Stimulated activated CD4-positive, alpha-beta T cell treated with anti-CD3 and anti-CD28 coated beads, TNF-alpha, amount 100 ng/mL, for 4 hours (primary cell): ENCODE measurements at regions not wholly inside any gene's neighbourhood (a gene's known extent, or its start where the extent isn't known, plus 50 kb on each side); places are given as distances from the start of the nearest gene placed in this dataset.
A peak's percentile ranks its signal among the peaks of the same experiment; 100 is the strongest.

Experiments
- DNase-seq, 3 experiments: peaks; one replicate each; pipeline ENCODE4 v3.0.0-alpha.2; 2020; ENCODE audit warnings: low read depth in 3 of 3

- no peak for DNase-seq
Measured at GRCh38 chr1:235925016-235925415, 58.3 kb upstream of the LYST start.

DNA sequence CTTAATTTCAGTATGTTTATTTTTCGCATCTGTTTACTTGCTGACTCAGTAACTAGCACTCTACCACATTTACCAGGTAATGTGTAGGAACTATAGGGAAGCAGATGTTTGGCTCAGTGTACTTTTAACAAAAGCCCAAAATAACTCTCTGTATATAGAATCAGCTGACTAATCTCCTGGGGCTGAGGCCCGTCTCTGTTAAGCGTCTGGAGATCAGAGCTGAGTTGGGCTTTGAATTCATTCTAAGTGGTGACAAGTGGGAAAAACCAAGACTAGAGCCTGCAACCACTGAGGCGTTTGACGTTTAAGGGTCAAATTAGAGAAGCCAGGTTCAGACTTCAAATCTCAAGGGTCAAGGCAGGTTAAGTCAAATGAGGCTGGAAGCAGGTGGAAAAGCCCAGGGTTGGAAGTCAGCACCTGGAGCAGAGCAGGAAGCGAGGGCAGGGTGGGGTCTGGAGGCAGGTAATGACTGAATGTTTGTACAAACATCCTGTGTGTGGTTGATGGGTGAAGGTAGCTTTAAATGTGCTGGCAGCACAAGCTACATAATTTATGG lies 56.8 kb upstream of the LYST start:
- DNase-seq: no peak

DNA sequence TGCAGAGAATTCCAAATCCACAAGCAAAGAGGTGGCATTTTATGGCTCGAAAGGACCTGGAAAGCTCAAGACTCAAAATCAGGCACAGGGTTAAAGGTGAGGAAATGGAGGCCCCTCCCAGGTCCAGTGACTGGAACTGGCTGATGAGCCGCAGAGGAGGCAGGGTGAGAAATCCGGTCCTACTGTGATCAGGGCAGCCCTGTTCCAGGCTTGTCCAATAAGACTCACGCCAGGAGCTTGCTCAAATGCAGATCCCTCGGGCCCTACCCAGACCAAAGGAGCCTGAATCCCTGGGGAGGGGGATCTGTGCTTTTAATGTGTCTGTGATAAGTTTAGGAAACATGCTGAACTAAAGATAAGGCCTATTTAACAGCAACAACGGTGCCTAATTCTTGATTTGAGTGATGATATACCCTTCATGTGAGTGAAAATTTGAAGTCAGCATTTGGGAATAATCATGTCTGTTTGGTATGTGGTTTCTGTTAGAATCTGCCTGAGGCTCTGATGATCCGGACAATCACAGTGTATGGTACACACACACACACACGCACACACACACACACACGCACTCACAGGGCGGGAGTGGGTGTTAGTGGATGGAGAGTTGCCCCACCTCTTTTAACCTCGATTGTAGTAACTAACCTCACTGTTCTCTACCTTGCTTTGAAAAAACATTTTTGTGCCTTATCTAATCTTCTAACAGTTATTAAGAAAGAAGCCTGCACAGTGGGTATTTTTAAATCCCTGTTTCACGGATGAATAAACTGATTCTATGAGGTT lies 54.1 kb upstream of the LYST start:
- no peak for DNase-seq

DNA sequence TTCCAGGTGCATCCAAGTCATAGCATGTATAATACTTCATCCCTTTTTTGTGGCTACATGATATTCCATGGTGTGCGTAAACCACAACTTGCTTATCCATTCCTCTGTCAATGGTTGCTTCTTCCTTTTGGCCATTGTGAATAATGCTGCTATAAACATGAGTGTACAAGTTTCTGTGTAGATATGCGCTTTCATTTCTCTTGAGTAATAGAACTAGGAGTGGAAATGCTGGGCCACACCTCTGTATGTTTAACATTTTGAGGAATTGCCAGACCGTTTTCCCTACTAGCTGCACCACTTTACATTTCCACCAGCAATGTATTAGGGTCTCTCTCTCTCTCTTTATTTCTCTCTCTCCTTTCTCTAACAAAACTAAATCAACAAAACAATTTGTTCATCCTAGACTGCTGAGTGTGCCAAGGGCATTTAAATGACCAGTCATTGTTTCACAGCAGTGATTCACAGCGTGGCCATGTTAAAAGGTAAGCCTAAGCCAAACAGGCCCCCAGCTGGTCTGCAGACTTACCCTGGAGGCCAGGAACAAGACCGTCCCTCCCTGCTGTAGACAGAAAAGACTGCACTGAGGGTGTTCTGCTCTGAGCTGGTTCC lies 53.2 kb upstream of the LYST start:
- no peak for DNase-seq

DNA sequence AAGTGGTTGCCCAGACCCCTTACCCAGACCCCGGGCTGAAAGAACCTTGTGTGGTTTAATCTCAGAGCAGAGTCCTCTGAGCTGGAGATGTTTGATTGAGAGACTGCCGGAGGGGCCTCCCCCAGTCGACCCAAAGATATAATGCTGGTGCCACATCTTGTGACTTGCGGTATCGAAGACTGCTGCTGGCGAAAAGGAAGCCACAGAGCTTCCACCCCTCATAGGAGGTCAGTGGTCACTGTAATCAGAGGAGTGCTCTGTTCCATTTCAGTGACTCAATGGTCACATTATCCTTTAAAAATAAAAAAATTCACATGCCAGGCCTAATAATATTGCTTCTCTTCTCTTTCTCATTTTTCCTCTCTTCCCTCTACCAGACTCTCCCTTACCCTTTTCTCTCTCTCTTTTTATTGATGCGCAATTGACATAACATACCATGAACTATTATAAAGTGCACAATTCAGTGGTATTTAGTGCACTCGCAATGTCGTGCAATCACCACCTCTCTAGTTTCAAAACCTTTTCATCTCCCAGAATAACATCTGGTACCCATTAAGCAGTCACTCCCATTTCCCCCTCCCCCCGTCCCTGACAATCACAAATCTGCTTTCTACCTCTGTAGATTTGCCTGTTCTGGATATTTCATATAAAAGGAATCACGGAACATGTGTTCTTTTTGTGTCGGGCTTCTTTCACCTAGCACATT lies 52.6 kb upstream of the LYST start:
- DNase-seq: no peak

- no peak for DNase-seq
Measured at GRCh38 chr1:235918465-235918864, 51.8 kb upstream of the LYST start.

DNA sequence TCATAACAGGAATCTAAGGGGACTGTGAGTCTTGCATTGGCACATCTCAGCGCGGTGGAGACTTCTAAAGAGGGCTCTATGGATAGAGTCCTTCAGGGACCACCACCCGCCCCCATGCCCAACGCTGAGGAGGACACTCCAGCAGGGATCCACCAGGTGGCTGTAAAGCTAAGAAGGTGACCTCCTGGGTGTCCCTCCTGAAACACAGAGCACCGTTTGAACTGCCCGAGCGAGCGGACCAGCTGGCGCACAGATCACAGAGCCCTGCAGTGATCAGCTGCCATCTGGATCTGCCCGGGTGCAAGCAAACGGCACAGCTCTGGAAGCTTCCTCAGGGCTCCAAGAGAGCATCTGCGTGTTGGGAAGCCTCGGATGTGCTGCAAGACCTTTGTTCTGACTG lies 51.3 kb upstream of the LYST start:
- DNase-seq: no peak

GRCh38 chr1:235917267-235917811 lies 50.6 kb upstream of the LYST start:
- peak; percentile 17 to 47 (median 46) for DNase-seq
